ENCODE measurements at regions not wholly inside any gene's neighbourhood (a gene's known extent, or its start where the extent isn't known, plus 50 kb on each side); places are given as distances from the start of the nearest gene placed in this dataset.
"Not testable (repeated sequence)": the region's sequence is repeated elsewhere in the genome, so short reads cannot be mapped to it uniquely, and the experiment has no call there.

DNA sequence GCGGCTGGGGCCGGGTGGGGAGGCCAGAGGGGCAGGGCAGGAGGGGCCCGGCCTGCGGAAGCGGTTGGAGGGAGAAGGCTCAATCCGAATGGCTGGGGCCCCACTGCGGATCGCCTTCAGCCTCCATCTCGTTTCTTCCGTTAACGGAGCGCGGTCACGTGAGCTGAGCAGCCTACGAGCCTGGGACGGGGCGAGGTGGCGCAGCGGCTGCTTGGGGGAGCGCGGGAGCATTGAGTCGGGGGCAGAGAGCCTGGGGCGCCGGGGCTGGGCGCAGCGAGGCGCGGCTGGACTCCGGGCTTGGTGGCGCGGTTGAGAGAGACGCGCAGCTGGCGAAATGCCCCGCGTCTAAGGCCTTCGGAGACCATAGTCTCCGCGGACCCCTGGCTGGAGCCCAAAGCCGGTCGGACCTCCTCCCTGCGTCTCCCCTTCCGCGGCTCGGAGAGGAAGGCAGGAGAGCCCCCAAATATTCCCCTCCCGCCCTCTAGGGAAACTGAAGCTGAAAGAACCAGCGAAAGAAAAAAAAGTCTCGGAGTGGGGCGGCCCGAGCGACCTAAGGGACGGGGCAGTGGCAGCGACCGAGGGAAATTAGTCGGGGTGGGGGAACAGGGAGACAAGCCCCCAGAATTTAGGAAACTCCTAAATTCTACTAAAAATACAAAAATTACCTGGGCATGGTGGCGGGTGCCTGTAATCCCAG lies 94.7 kb upstream of the PLEKHM1 start:
- peak overlapping the region; percentile 63 to 93 (median 81) for H3K27ac ChIP-seq
- 1% methylated on average over 44 to 54 of the region's 56 CpGs for WGBS, 2 donors
- DNase-seq (peak; percentile 74 to 83), ATAC-seq (peak; percentile 89 to 92 (median 90))
- H3K27me3 ChIP-seq, H3K9me3 ChIP-seq: not testable (repeated sequence)
- peak overlapping the region; percentile 58 to 93 (median 76) for H3K4me3 ChIP-seq
- intact Hi-C loops (cut with DNase I), result loop anchor here in 2 of 10 donors (5.0 kb wide), 1 partner anchor 677 kb away; no protein-coding TSS in a partner anchor
- TF ChIP-seq CTCF (IDR thresholded peaks at IDR 0.05), result peak in 6 of 9 donors; percentile 7 to 29 (median 24)
- peaks cover 0 to 20% (median 0%) of the 10 kb centered on the region in 9 donors for H3K36me3 ChIP-seq
- H3K4me1 ChIP-seq, result peaks cover 0 to 21% (median 14%) of the 10 kb centered on the region in 9 donors

- WGBS, 2 donors, result 3 to 4% methylated on average over 38 to 47 of the region's 62 CpGs
- H3K27me3 ChIP-seq, H3K9me3 ChIP-seq: not testable (repeated sequence)
- peaks cover 0 to 17% (median 14%) of the 10 kb centered on the region in 9 donors for H3K4me1 ChIP-seq
- intact Hi-C loops (cut with DNase I), result loop anchor here in 2 of 10 donors (5.0 kb wide), 1 partner anchor 676 kb away; no protein-coding TSS in a partner anchor
- ATAC-seq (peak in 7 of 8 donors; percentile 7 to 75 (median 41)), DNase-seq (peak in 1 of 2 donors; percentile 57)
- peaks cover 0 to 17% (median 0%) of the 10 kb centered on the region in 9 donors for H3K36me3 ChIP-seq
- peak overlapping the region in 5 of 10 donors; percentile 68 to 93 (median 78) for H3K27ac ChIP-seq
- H3K4me3 ChIP-seq, result peak overlapping the region; percentile 42 to 93 (median 72)
- peak in 5 of 9 donors; percentile 17 to 57 (median 26) for TF ChIP-seq CTCF (IDR thresholded peaks at IDR 0.05)
Observed at GRCh38 chr17:45585794-45586650, 95.5 kb upstream of the PLEKHM1 start.

GRCh38 chr17:45586651-45586934 lies 96.1 kb upstream of the PLEKHM1 start:
- 88 to 93% methylated on average over 6 of the region's 6 CpGs for WGBS, 2 donors
- H3K36me3 ChIP-seq, result peaks cover 0 to 11% (median 0%) of the 10 kb centered on the region in 9 donors
- H3K9me3 ChIP-seq, DNase-seq, ATAC-seq, H3K27me3 ChIP-seq: not testable (repeated sequence)
- peak overlapping the region in 2 of 10 donors; percentile 71 to 78 for H3K4me3 ChIP-seq
- H3K27ac ChIP-seq, result peak overlapping the region in 1 of 10 donors; percentile 70
- peaks cover 0 to 17% (median 14%) of the 10 kb centered on the region in 9 donors for H3K4me1 ChIP-seq
- intact Hi-C loops (cut with DNase I), result loop anchor here in 2 of 10 donors (5.0 kb wide), 1 partner anchor 676 kb away; no protein-coding TSS in a partner anchor

GRCh38 chr17:45592433-45592923 lies 102.0 kb upstream of the PLEKHM1 start:
- ATAC-seq (peak; percentile 34 to 84 (median 72)), DNase-seq (peak in 1 of 2 donors; percentile 84)
- not testable (repeated sequence) for H3K36me3 ChIP-seq, H3K4me3 ChIP-seq, H3K27ac ChIP-seq, H3K9me3 ChIP-seq, H3K4me1 ChIP-seq
- WGBS, 2 donors, result 10 to 11% methylated on average over 6 of the region's 6 CpGs
- TF ChIP-seq CTCF (IDR thresholded peaks at IDR 0.05), result peak in 8 of 9 donors; percentile 31 to 79 (median 66)
- H3K27me3 ChIP-seq, result peaks cover 0 to 22% (median 0%) of the 10 kb centered on the region in 7 donors
- intact Hi-C loops (cut with DNase I), result loop anchor here in 2 of 10 donors (5.0 kb wide), 2 partner anchors 375 to 675 kb away; no protein-coding TSS in a partner anchor

- H3K4me3 ChIP-seq; ATAC-seq; DNase-seq; intact Hi-C loops (cut with DNase I); H3K36me3 ChIP-seq; H3K4me1 ChIP-seq; H3K27ac ChIP-seq; H3K9me3 ChIP-seq: not testable (repeated sequence)
- H3K27me3 ChIP-seq, result peaks cover 0 to 22% (median 0%) of the 10 kb centered on the region in 7 donors
- 71 to 85% methylated on average over 4 of the region's 4 CpGs for WGBS, 2 donors
Observed at GRCh38 chr17:45596347-45596746, 105.8 kb upstream of the PLEKHM1 start.

DNA sequence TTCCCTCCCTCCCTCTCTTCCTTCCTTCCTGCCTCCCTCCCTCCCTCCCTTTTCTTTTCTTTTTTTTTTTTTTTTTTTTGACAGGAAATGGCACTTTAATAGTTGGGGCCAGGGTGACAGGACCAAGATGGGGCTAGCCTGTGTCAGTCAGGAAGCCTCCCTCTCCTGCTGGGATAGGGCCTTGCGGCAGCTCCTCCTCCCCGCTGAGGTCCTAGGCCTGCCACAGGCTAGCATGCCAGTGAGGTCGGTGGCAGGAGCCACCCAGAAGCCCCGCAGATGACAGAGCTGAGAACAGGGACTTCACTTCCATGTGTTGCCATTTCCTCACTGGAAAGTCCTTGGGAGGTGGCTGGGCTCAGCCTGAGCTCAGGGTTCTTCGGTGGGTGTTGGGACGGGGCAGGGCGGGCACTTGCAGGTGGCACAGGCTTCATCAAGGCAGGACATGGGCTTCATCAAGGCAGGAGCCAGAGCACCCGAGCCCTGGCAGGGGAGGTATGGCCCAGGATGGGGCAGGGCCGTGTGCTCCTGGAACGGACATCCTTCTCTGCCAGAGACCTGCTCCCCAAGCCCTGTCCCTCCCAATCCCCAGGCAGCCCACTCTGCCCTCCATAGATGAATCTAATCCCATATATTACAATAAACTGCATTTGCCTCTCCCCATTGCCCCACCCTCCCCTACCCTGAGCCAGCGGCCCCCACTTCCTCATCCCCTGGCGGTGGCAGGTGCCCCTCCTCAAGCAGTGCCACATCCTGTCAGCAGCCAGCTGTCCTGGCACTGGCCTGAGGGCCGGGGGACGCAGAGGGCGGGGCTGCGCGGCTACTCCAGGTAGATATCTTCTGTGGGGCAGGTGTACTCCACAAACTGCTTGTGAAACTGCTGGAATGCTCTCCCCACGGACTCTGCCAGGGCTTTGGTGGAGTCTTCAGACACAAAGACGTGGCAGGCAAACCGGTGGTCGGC lies 109.8 kb upstream of the PLEKHM1 start:
- H3K36me3 ChIP-seq; H3K4me3 ChIP-seq; DNase-seq; H3K27ac ChIP-seq; H3K4me1 ChIP-seq; H3K9me3 ChIP-seq; intact Hi-C loops (cut with DNase I): not testable (repeated sequence)
- peaks cover 0 to 22% (median 0%) of the 10 kb centered on the region in 7 donors for H3K27me3 ChIP-seq
- ATAC-seq, result peak in 6 of 8 donors; percentile 51 to 71 (median 60)
- 63% methylated on average over 10 to 12 of the region's 21 CpGs for WGBS, 2 donors

DNA sequence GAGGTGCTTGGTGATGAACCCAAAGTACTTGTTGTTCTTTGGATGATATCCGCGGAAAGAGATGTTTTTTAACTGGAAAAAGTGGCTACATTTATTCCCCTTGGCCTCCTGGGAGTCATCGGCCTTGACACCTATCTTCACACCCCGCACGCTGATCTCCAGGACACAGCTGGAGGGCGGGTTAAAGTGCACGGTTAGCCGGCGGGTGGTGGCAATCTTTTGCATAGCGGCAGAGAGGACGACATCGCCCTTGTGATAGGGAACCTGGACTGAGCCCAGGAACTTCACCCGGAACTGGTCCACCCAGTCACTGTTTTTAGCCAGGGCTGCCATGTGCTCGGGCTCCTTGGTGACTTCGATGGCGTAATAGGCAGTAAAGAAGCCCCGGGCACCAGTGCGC lies 110.5 kb upstream of the PLEKHM1 start:
- H3K27ac ChIP-seq, result not testable (repeated sequence)
- 88 to 97% methylated on average over 10 to 13 of the region's 18 CpGs for WGBS, 2 donors
- peak in 4 of 8 donors; percentile 6 to 31 (median 18) for ATAC-seq

More for the DNA sequence above, 110.5 kb upstream of the PLEKHM1 start:
- DNase-seq; H3K4me3 ChIP-seq; H3K9me3 ChIP-seq; H3K36me3 ChIP-seq; H3K4me1 ChIP-seq; intact Hi-C loops (cut with DNase I): not testable (repeated sequence)
- H3K27me3 ChIP-seq, result peaks cover 0 to 17% (median 0%) of the 10 kb centered on the region in 7 donors

All from heart right ventricle (tissue), 16 donors.